Trophoblast cell (in vitro differentiated cells and primary cell): ENCODE measurements at regions not wholly inside any gene's neighbourhood (a gene's known extent, or its start where the extent isn't known, plus 50 kb on each side); places are given as distances from the start of the nearest gene placed in this dataset.

ENCODE experiments used
- DNase-seq, 2 donors: peaks; one replicate each; pipeline ENCODE4 v3.0.0-alpha.2; 2016
- H2AFZ ChIP-seq: 2 replicates; pipeline ENCODE4 v1.6.1; 2013; ENCODE audit warnings: low read length, moderate library complexity, mild to moderate bottlenecking; ENCODE audit not compliant: insufficient read depth, poor library complexity
- H2AK5ac ChIP-seq: 2 replicates; pipeline ENCODE4 v1.6.1; 2013; ENCODE audit warnings: mild to moderate bottlenecking, low read length
- H2BK120ac ChIP-seq: 2 replicates; pipeline ENCODE4 v1.6.1; 2013; ENCODE audit warnings: low read length, mild to moderate bottlenecking, moderate library complexity; ENCODE audit not compliant: insufficient read depth, poor library complexity
- H2BK12ac ChIP-seq: 2 replicates; pipeline ENCODE4 v1.6.1; 2013; ENCODE audit warnings: mild to moderate bottlenecking, low read length, moderate library complexity
- H2BK5ac ChIP-seq: 2 replicates; pipeline ENCODE4 v1.6.1; 2013; ENCODE audit warnings: low read length, low read depth, moderate library complexity, mild to moderate bottlenecking; ENCODE audit not compliant: poor library complexity
- H3K14ac ChIP-seq: 2 replicates; pipeline ENCODE4 v1.6.1; 2013; ENCODE audit warnings: mild to moderate bottlenecking, low read length
- H3K18ac ChIP-seq: 2 replicates; pipeline ENCODE4 v1.6.1; 2013; ENCODE audit warnings: mild to moderate bottlenecking, low read length
- H3K23ac ChIP-seq: 2 replicates; pipeline ENCODE4 v1.6.1; 2013; ENCODE audit warnings: low read length
- H3K27ac ChIP-seq: 2 replicates; pipeline ENCODE4 v1.5.1; 2013; ENCODE audit warnings: low read depth, mild to moderate bottlenecking, inconsistent platforms, low read length, moderate library complexity
- H3K27me3 ChIP-seq: 2 replicates; pipeline ENCODE4 v1.6.1; 2013; ENCODE audit warnings: inconsistent platforms, mild to moderate bottlenecking, low read length, moderate library complexity; ENCODE audit not compliant: insufficient read depth
- H3K36me3 ChIP-seq, 2 experiments: 1 replicate in 1 of 2; 2 replicates in 1 of 2; pipeline ENCODE4 v1.6.1; 2013; ENCODE audit warnings: low read length in 2 of 2, mild to moderate bottlenecking in 2 of 2, moderate library complexity in 1 of 2; ENCODE audit not compliant: insufficient read depth in 2 of 2, control insufficient read depth in 1 of 2
- H3K4ac ChIP-seq: 2 replicates; pipeline ENCODE4 v1.6.1; 2013; ENCODE audit warnings: low read depth, mild to moderate bottlenecking, low read length, moderate library complexity
- H3K4me1 ChIP-seq, 2 experiments: 1 replicate in 1 of 2; 2 replicates in 1 of 2; pipeline ENCODE4 v1.6.1; 2013; ENCODE audit warnings: low read length in 2 of 2, mild to moderate bottlenecking in 2 of 2, moderate library complexity in 1 of 2; ENCODE audit not compliant: insufficient read depth in 2 of 2, control insufficient read depth in 1 of 2
- H3K4me2 ChIP-seq: 2 replicates; pipeline ENCODE4 v1.6.1; 2013; ENCODE audit warnings: inconsistent platforms, mild to moderate bottlenecking, low read length, moderate library complexity
- H3K4me3 ChIP-seq: 2 replicates; pipeline ENCODE4 v1.5.1; 2013; ENCODE audit warnings: mild to moderate bottlenecking, low read depth, low read length, inconsistent platforms
- H3K79me1 ChIP-seq: one replicate; pipeline ENCODE4 v1.6.1; 2013; ENCODE audit warnings: low read length
- H3K79me2 ChIP-seq: 2 replicates; pipeline ENCODE4 v1.6.1; 2013; ENCODE audit warnings: low read length, mild to moderate bottlenecking; ENCODE audit not compliant: control insufficient read depth, insufficient read depth, poor library complexity
- H3K9ac ChIP-seq: 2 replicates; pipeline ENCODE4 v1.6.1; 2013; ENCODE audit warnings: mild to moderate bottlenecking, low read length
- H3K9me3 ChIP-seq: 2 replicates; pipeline ENCODE4 v1.6.1; 2013; ENCODE audit warnings: low read depth, mild to moderate bottlenecking, control low read depth, inconsistent platforms, low read length; ENCODE audit not compliant: insufficient read depth
- H4K12ac ChIP-seq: 2 replicates; pipeline ENCODE4 v1.6.1; 2013; ENCODE audit warnings: low read depth, mild to moderate bottlenecking, low read length, moderate library complexity
- H4K8ac ChIP-seq: 2 replicates; pipeline ENCODE4 v1.6.1; 2013; ENCODE audit warnings: low read depth, mild to moderate bottlenecking, low read length, moderate library complexity
- H4K91ac ChIP-seq: one replicate; pipeline ENCODE4 v1.6.1; 2013; ENCODE audit warnings: low read depth, mild to moderate bottlenecking, low read length, moderate library complexity
- WGBS: extraction: QIAGEN DNeasy Blood & Tissue Kit; methylation state at CpG from one replicate; pipeline ENCODE4 v1.1.7; 2013; ENCODE audit warnings: missing lambda C conversion rate; ENCODE audit not compliant: insufficient read length, insufficient coverage; ENCODE audit errors: extremely low coverage; 5-methylcytosine and 5-hydroxymethylcytosine counted together

GRCh38 chr5:114909424-114909823 lies 260.3 kb downstream of the TRIM36 start:
- Histone ChIP-seq H4K8ac (no peak overlapping the region), H3K4ac (no peak overlapping the region), H3K9me3 (peaks cover 6% of the 10 kb centered on the region), H3K27ac (no peak overlapping the region), H3K27me3 (no peaks in the 10 kb centered on the region), H2AK5ac (no peak overlapping the region), H3K79me1 (no peaks in the 10 kb centered on the region), H3K36me3 (no peaks in the 10 kb centered on the region), H3K18ac (no peak overlapping the region), H4K91ac (no peak overlapping the region), H2BK120ac (no peak overlapping the region), H3K4me1 (no peaks in the 10 kb centered on the region), H4K12ac (no peak overlapping the region), H3K4me2 (no peak overlapping the region), H2BK12ac (no peak overlapping the region), H3K23ac (no peak overlapping the region), H2BK5ac (no peak overlapping the region), H3K14ac (no peak overlapping the region), H3K9ac (no peak overlapping the region), H3K79me2 (no peaks in the 10 kb centered on the region), H2AFZ (no peak overlapping the region), H3K4me3 (no peak overlapping the region)
- no peak for DNase-seq
- WGBS, result no CpG with 5 or more reads among the region's 2 CpGs

- H3K18ac ChIP-seq, result no peak overlapping the region
- DNase-seq, result no peak
- WGBS, result no CpG with 5 or more reads among the region's 2 CpGs
- H2BK120ac ChIP-seq, result no peak overlapping the region
- H3K9me3 ChIP-seq, result peaks cover 8% of the 10 kb centered on the region
- H4K91ac ChIP-seq, result no peak overlapping the region
- no peak overlapping the region for H2AFZ ChIP-seq
- no peaks in the 10 kb centered on the region for H3K36me3 ChIP-seq
- no peak overlapping the region for H2AK5ac ChIP-seq
- no peak overlapping the region for H3K9ac ChIP-seq
- H3K4ac ChIP-seq, result no peak overlapping the region
- no peak overlapping the region for H2BK5ac ChIP-seq
- H3K79me1 ChIP-seq, result no peaks in the 10 kb centered on the region
- H3K4me2 ChIP-seq, result no peak overlapping the region
- no peak overlapping the region for H4K12ac ChIP-seq
- no peak overlapping the region for H3K14ac ChIP-seq
- H2BK12ac ChIP-seq, result no peak overlapping the region
- no peak overlapping the region for H3K27ac ChIP-seq
- H3K23ac ChIP-seq, result no peak overlapping the region
- no peak overlapping the region for H4K8ac ChIP-seq
- no peaks in the 10 kb centered on the region for H3K4me1 ChIP-seq
- no peak overlapping the region for H3K4me3 ChIP-seq
- no peaks in the 10 kb centered on the region for H3K79me2 ChIP-seq
- H3K27me3 ChIP-seq, result no peaks in the 10 kb centered on the region
Measured at GRCh38 chr5:114903767-114904166, 265.9 kb downstream of the TRIM36 start.

GRCh38 chr5:114898602-114899001 lies 271.1 kb downstream of the TRIM36 start:
- H2BK5ac ChIP-seq, result no peak overlapping the region
- no CpG with 5 or more reads among the region's 2 CpGs for WGBS

GRCh38 chr5:114883675-114884074 lies 286.0 kb downstream of the TRIM36 start:
- no peak overlapping the region for H3K4me3 ChIP-seq
- H3K23ac ChIP-seq, result no peak overlapping the region
- no peaks in the 10 kb centered on the region for H3K79me1 ChIP-seq
- no peak overlapping the region for H4K8ac ChIP-seq
- peak overlapping the region; percentile 62 for H3K9ac ChIP-seq
- H3K4me2 ChIP-seq, result no peak overlapping the region
- H3K27ac ChIP-seq, result no peak overlapping the region
- no peaks in the 10 kb centered on the region for H3K79me2 ChIP-seq
- no peaks in the 10 kb centered on the region for H3K36me3 ChIP-seq
- no peak overlapping the region for H3K14ac ChIP-seq
- no peak overlapping the region for H2BK5ac ChIP-seq
- no peak overlapping the region for H3K4ac ChIP-seq
- no peak overlapping the region for H2BK12ac ChIP-seq
- WGBS, result no CpG with 5 or more reads among the region's 2 CpGs
- no peaks in the 10 kb centered on the region for H3K27me3 ChIP-seq
- no peak overlapping the region for H4K12ac ChIP-seq
- H2AK5ac ChIP-seq, result no peak overlapping the region
- H3K4me1 ChIP-seq, result no peaks in the 10 kb centered on the region
- H4K91ac ChIP-seq, result no peak overlapping the region
- no peak overlapping the region for H2BK120ac ChIP-seq
- DNase-seq, result no peak
- H3K9me3 ChIP-seq, result no peaks in the 10 kb centered on the region
- no peak overlapping the region for H3K18ac ChIP-seq
- no peak overlapping the region for H2AFZ ChIP-seq

More at GRCh38 chr5:114898602-114899001, 271.1 kb downstream of the TRIM36 start:
- Histone ChIP-seq H2AK5ac (no peak overlapping the region), H3K9ac (no peak overlapping the region), H2BK120ac (no peak overlapping the region), H2AFZ (no peak overlapping the region), H3K14ac (no peak overlapping the region), H3K23ac (no peak overlapping the region), H4K8ac (no peak overlapping the region), H4K12ac (no peak overlapping the region), H3K27ac (no peak overlapping the region), H4K91ac (no peak overlapping the region), H3K4me2 (no peak overlapping the region), H3K36me3 (no peaks in the 10 kb centered on the region), H2BK12ac (no peak overlapping the region), H3K4me3 (no peak overlapping the region), H3K79me1 (no peaks in the 10 kb centered on the region), H3K4me1 (no peaks in the 10 kb centered on the region), H3K27me3 (no peaks in the 10 kb centered on the region), H3K9me3 (peaks cover 3% of the 10 kb centered on the region), H3K18ac (no peak overlapping the region), H3K79me2 (no peaks in the 10 kb centered on the region), H3K4ac (no peak overlapping the region)
- no peak for DNase-seq

GRCh38 chr5:114859438-114859735 lies 310.3 kb downstream of the TRIM36 start:
- no peaks in the 10 kb centered on the region for H3K9me3 ChIP-seq
- H2BK5ac ChIP-seq, result no peak overlapping the region
- no peak overlapping the region for H4K91ac ChIP-seq
- H2BK120ac ChIP-seq, result no peak overlapping the region
- H3K14ac ChIP-seq, result no peak overlapping the region
- no peaks in the 10 kb centered on the region for H3K27me3 ChIP-seq
- no peak overlapping the region for H3K4me3 ChIP-seq
- H4K12ac ChIP-seq, result no peak overlapping the region
- H2BK12ac ChIP-seq, result no peak overlapping the region
- H3K79me2 ChIP-seq, result no peaks in the 10 kb centered on the region
- no peaks in the 10 kb centered on the region for H3K4me1 ChIP-seq
- H3K23ac ChIP-seq, result no peak overlapping the region
- H3K79me1 ChIP-seq, result no peaks in the 10 kb centered on the region
- H3K4ac ChIP-seq, result no peak overlapping the region
- H2AFZ ChIP-seq, result no peak overlapping the region
- H2AK5ac ChIP-seq, result no peak overlapping the region
- no peak overlapping the region for H3K27ac ChIP-seq
- H4K8ac ChIP-seq, result no peak overlapping the region
- no peak overlapping the region for H3K18ac ChIP-seq
- no peak overlapping the region for H3K4me2 ChIP-seq
- no peak overlapping the region for H3K9ac ChIP-seq
- DNase-seq, result no peak
- no peaks in the 10 kb centered on the region for H3K36me3 ChIP-seq
